GM19438 (cell line): ENCODE measurements at regions not wholly inside any gene's neighbourhood (a gene's known extent, or its start where the extent isn't known, plus 50 kb on each side); places are given as distances from the start of the nearest gene placed in this dataset.

Source experiments
- ATAC-seq: cut with Tn5 transposase; IDR thresholded peaks from one replicate; pipeline ENCODE4 v1.9.1; 2021; ENCODE audit warnings: low read depth; ENCODE audit not compliant: unreplicated experiment

DNA sequence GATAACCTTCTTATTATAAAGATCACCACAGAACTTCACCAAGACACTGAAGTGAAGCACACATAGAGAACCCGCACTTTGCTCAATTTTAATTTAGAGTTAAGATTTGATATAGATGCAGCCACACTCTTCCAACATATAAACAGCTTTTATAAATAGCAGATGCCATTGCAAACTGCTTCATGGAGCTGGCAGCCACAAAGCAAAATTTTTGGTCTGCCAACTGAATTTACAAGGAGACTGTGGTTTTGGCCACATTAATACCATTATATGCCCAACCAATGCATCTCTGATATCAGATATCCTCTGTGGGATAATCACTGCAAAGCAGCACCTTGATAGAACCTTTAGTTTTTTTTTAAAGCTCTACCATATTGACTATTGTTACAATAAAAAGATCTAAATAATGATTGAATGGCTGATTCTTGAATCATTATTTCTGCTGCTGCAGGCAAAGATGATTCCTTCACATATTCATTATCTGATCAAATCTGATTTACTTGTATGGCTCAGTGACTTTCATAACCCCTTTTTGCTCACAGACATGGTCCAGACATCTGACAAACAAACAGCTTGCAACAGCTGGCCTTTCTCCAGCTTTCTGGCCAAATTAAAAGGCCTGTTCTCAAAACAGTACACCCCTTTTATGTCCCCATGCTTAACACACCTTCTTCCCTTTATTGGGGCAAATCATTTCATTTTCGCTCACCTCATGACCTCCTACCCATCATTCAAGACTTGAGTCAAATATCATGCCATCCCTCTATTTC lies 88.4 kb downstream of the METTL4 start:
- no peak for ATAC-seq

DNA sequence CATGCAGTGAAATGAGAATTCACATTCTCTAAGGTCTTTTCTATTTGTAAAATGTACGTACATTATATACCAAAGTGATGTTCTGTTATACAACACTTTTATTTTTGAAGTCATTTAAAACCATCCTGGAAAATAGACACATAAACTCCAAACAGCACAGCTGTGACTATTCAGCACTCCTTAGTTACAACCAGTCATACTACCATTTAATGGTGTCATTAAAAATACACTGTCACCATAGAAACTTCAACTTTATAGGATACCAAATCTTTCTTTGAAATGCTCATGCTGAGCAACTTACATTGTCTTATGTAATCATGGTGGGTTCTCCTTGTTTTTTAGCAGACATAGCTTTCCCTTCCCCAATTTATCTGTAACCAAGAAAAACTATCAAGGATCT lies 85.3 kb downstream of the METTL4 start:
- no peak for ATAC-seq

DNA sequence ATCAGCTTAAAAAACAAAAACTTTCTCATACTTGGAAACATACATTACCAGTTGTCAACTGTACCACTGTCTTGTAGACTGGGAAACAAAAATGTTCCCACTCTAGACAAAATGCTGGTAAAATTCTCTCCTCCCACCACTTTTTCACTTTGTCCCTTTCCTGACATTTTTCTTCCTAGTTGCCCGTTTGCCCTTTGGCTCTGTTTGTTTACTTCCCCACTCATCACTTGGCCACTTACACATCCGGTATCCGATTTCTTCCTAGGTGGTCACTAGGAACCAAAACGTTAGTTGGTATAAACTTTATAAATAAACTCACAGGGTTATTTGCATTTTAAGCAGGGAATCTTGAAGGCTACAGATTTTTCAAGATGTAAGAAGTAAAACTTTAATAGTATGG lies 84.9 kb downstream of the METTL4 start:
- no peak for ATAC-seq
